ENCODE measurements at regions not wholly inside any gene's neighbourhood (a gene's known extent, or its start where the extent isn't known, plus 50 kb on each side); places are given as distances from the start of the nearest gene placed in this dataset.

DNA sequence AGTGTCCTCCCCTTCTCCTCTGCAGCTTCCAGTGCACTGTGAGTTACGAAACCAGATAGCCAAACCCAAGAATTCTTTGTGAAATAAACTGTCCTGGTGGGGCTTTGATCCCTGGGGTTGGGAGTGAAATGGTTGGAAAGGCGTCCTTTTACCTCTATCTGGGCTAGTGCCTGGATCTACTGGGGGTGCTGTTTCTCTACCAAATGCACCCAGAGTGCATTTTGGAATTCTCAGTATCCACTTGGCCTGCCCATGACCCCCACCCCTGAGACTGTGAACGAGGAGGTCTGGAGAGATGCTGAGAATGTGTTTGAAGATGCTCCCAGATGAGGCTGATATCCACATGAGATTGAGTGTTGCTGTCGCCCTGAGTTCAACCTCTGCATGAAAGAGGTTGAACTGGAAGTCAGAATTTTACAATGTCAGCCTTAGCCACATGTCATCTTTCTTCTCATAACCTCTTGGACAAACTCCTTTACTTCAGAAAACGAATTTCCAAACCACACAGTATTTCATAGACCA lies 87.1 kb upstream of the CLMN start:
- TF ChIP-seq, protein P1, sequence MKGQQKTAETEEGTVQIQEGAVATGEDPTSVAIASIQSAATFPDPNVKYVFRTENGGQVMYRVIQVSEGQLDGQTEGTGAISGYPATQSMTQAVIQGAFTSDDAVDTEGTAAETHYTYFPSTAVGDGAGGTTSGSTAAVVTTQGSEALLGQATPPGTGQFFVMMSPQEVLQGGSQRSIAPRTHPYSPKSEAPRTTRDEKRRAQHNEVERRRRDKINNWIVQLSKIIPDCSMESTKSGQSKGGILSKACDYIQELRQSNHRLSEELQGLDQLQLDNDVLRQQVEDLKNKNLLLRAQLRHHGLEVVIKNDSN (IDR thresholded peaks at IDR 0.05) = no peak
- TF ChIP-seq TAF1 (IDR thresholded peaks at IDR 0.05; ENCODE audit: low read depth) = no peak
- TF ChIP-seq CREB1 (IDR thresholded peaks at IDR 0.05; ENCODE audit: low read depth) = no peak
- no peak for TF ChIP-seq TCF12 (IDR thresholded peaks at IDR 0.05; ENCODE audit: low read depth)
- no peak for TF ChIP-seq FOXM1 (IDR thresholded peaks at IDR 0.05; ENCODE audit: borderline replicate concordance, low read depth)
- TF ChIP-seq, protein P2, sequence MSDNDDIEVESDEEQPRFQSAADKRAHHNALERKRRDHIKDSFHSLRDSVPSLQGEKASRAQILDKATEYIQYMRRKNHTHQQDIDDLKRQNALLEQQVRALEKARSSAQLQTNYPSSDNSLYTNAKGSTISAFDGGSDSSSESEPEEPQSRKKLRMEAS (IDR thresholded peaks at IDR 0.05) = no peak
- TF ChIP-seq EP300 (IDR thresholded peaks at IDR 0.05; ENCODE audit: borderline replicate concordance) = no peak
- TF ChIP-seq, protein P3, sequence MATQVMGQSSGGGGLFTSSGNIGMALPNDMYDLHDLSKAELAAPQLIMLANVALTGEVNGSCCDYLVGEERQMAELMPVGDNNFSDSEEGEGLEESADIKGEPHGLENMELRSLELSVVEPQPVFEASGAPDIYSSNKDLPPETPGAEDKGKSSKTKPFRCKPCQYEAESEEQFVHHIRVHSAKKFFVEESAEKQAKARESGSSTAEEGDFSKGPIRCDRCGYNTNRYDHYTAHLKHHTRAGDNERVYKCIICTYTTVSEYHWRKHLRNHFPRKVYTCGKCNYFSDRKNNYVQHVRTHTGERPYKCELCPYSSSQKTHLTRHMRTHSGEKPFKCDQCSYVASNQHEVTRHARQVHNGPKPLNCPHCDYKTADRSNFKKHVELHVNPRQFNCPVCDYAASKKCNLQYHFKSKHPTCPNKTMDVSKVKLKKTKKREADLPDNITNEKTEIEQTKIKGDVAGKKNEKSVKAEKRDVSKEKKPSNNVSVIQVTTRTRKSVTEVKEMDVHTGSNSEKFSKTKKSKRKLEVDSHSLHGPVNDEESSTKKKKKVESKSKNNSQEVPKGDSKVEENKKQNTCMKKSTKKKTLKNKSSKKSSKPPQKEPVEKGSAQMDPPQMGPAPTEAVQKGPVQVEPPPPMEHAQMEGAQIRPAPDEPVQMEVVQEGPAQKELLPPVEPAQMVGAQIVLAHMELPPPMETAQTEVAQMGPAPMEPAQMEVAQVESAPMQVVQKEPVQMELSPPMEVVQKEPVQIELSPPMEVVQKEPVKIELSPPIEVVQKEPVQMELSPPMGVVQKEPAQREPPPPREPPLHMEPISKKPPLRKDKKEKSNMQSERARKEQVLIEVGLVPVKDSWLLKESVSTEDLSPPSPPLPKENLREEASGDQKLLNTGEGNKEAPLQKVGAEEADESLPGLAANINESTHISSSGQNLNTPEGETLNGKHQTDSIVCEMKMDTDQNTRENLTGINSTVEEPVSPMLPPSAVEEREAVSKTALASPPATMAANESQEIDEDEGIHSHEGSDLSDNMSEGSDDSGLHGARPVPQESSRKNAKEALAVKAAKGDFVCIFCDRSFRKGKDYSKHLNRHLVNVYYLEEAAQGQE (IDR thresholded peaks at IDR 0.05; ENCODE audit: low read depth) = no peak

All from Ishikawa (cell line).